Lower leg skin (tissue), 4 donors: ENCODE measurements at regions not wholly inside any gene's neighbourhood (a gene's known extent, or its start where the extent isn't known, plus 50 kb on each side); places are given as distances from the start of the nearest gene placed in this dataset.
A peak's percentile ranks its signal among the peaks of the same experiment; 100 is the strongest.

Source experiments
- DNase-seq, 2 donors: peaks; one replicate each; pipeline ENCODE4 v3.0.0-alpha.2; 2019; ENCODE audit warnings: low spot score in 2 of 2
- H3K4me3 ChIP-seq: fragments of 200-600 bp; sonication (generic); 2 replicates; pipeline ENCODE4 v1.5.1; 2017; ENCODE audit warnings: mild to moderate bottlenecking, low read depth; ENCODE audit not compliant: poor library complexity, severe bottlenecking
- CTCF ChIP-seq, 3 donors: fragments of 450-650 bp; IDR thresholded peaks; one replicate each; pipeline ENCODE4 v1.5.1; 2016; ENCODE audit warnings: antibody characterized with exemption in 3 of 3, mild to moderate bottlenecking in 3 of 3, moderate library complexity in 2 of 3
- POLR2A ChIP-seq, 2 donors: fragments of 450-650 bp; IDR thresholded peaks; one replicate each; pipeline ENCODE4 v1.6.1; 2016 to 2017; ENCODE audit warnings: antibody characterized with exemption in 2 of 2, mild to moderate bottlenecking in 1 of 2, moderate library complexity in 1 of 2
- WGBS, 2 donors: methylation state at CpG; one replicate each; pipeline ENCODE4 v1.1.5; 2018; 5-methylcytosine and 5-hydroxymethylcytosine counted together
- intact Hi-C: fragments of 100-400 bp; cut with DNase I; formaldehyde crosslinking; loops from one replicate; pipeline ENCODE4 v1.15.0; 2023; ENCODE audit warnings: low total_unique reads

GRCh38 chr2:176818617-176819016 lies 394.0 kb upstream of the HNRNPA3 start:
- intact Hi-C loops, result no loop called here
- no peak overlapping the region for H3K4me3 ChIP-seq
- TF ChIP-seq CTCF (IDR thresholded peaks at IDR 0.05) (no peak), POLR2A (IDR thresholded peaks at IDR 0.05) (no peak)
- peak in 1 of 2 donors; percentile 72 for DNase-seq
- WGBS, 2 donors, result 56 to 57% methylated on average over 7 of the region's 7 CpGs

- no peak overlapping the region for H3K4me3 ChIP-seq
- 87 to 92% methylated on average over 4 of the region's 4 CpGs for whole genome bisulfite sequencing, 2 donors
- TF ChIP-seq CTCF (IDR thresholded peaks at IDR 0.05), result no peak
- TF ChIP-seq POLR2A (IDR thresholded peaks at IDR 0.05), result no peak
- no peak for DNase-seq
- intact Hi-C loops, result no loop called here
Observed at GRCh38 chr2:176819306-176819705, 393.3 kb upstream of the HNRNPA3 start.

GRCh38 chr2:176820371-176820932 lies 392.1 kb upstream of the HNRNPA3 start:
- TF ChIP-seq POLR2A (IDR thresholded peaks at IDR 0.05) (no peak), CTCF (IDR thresholded peaks at IDR 0.05) (no peak)
- intact Hi-C loops, result no loop called here
- H3K4me3 ChIP-seq, result no peak overlapping the region

GRCh38 chr2:176821350-176821749 lies 391.2 kb upstream of the HNRNPA3 start:
- WGBS, 2 donors, result 96 to 99% methylated on average over 4 of the region's 4 CpGs
- no peak for TF ChIP-seq CTCF (IDR thresholded peaks at IDR 0.05)
- TF ChIP-seq POLR2A (IDR thresholded peaks at IDR 0.05), result no peak

More at GRCh38 chr2:176820371-176820932, 392.1 kb upstream of the HNRNPA3 start:
- DNase-seq, result no peak

GRCh38 chr2:176822060-176822459 lies 390.5 kb upstream of the HNRNPA3 start:
- TF ChIP-seq POLR2A (IDR thresholded peaks at IDR 0.05), result no peak
- no peak for TF ChIP-seq CTCF (IDR thresholded peaks at IDR 0.05)
- no peak overlapping the region for H3K4me3 ChIP-seq
- WGBS, 2 donors, result 70 to 94% methylated on average over 2 of the region's 2 CpGs
- intact Hi-C loops, result no loop called here
- DNase-seq, result no peak

More at GRCh38 chr2:176821350-176821749, 391.2 kb upstream of the HNRNPA3 start:
- DNase-seq, result no peak
- no peak overlapping the region for H3K4me3 ChIP-seq
- intact Hi-C loops, result no loop called here

GRCh38 chr2:176826356-176826755 lies 386.2 kb upstream of the HNRNPA3 start:
- WGBS, 2 donors, result 76% methylated on average over 2 of the region's 2 CpGs
- no peak overlapping the region for H3K4me3 ChIP-seq
- DNase-seq, result no peak
- intact Hi-C loops, result no loop called here
- TF ChIP-seq POLR2A (IDR thresholded peaks at IDR 0.05) (no peak), CTCF (IDR thresholded peaks at IDR 0.05) (no peak)
